ENCODE measurements at regions not wholly inside any gene's neighbourhood (a gene's known extent, or its start where the extent isn't known, plus 50 kb on each side); places are given as distances from the start of the nearest gene placed in this dataset.

DNA sequence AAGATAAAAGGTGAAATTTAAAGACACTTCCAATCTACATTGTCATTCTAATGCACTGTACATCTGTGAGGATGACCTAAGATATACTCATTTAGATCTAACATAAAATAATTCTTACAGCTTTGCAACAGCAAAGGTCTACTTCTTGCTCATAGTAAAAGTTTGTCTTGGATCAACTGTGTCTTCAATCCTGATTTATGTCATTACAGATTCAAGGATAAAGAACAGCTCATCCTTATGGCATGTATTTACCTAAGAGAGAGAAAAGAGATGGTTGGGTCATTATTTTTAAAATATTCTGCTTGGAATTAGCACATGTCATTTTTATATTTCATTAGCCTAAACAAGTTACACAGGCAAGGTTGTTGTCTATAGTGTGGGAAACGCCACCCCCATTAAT is 2193.1 kb downstream of the PCDH9 start:
- Histone ChIP-seq H4K8ac (ENCODE audit: low read depth in 2 of 2, low read length in 2 of 2) (no peak overlapping the region), H3K27ac (ENCODE audit: insufficient read depth, low read length) (no peak overlapping the region), H2AK9ac (replicated peaks; ENCODE audit: low read depth, low read length, poor library complexity) (no peak overlapping the region), H3K4me2 (ENCODE audit: low read depth, low read length) (no peak overlapping the region), H3K56ac (ENCODE audit: extremely low read depth, insufficient read depth, low read length) (no peak overlapping the region), H4K5ac (ENCODE audit: low read depth, low read length) (no peak overlapping the region), H3K9ac (ENCODE audit: low read depth, low read length) (no peak overlapping the region), H3K79me1 (ENCODE audit: low read depth in 1 of 2, low read length in 2 of 2) (no peaks in the 10 kb centered on the region), H2AFZ (replicated peaks; ENCODE audit: low read length, poor library complexity) (no peak overlapping the region), H4K20me1 (ENCODE audit: insufficient read depth, low read length) (no peaks in the 10 kb centered on the region), H3K36me3 (ENCODE audit: control insufficient read depth, insufficient read depth, low read length) (no peaks in the 10 kb centered on the region), H3K14ac (replicated peaks; ENCODE audit: low read depth, low read length) (no peak overlapping the region), H2BK15ac (ENCODE audit: low read depth, low read length) (no peak overlapping the region), H2BK20ac (ENCODE audit: low read depth, low read length) (no peak overlapping the region), H3K4ac (ENCODE audit: low read depth, low read length) (no peak overlapping the region), H3K18ac (ENCODE audit: low read depth, low read length) (no peak overlapping the region), H3K23ac (ENCODE audit: low read depth, low read length) (no peak overlapping the region), H3K27me3 (ENCODE audit: control insufficient read depth, insufficient read depth, low read length) (no peaks in the 10 kb centered on the region), H3K4me3 (ENCODE audit: insufficient read depth, low read depth, low read length) (no peak overlapping the region), H3K9me3 (ENCODE audit: control insufficient read depth, insufficient read depth, low read length) (no peaks in the 10 kb centered on the region), H2AK5ac (ENCODE audit: low read depth, low read length) (no peak overlapping the region), H4K91ac (ENCODE audit: insufficient read depth, low read depth, low read length) (no peak overlapping the region), H3K9me1 (ENCODE audit: insufficient read depth, low read length) (no peaks in the 10 kb centered on the region), H2BK120ac (ENCODE audit: low read depth, low read length) (no peak overlapping the region), H3K4me1 (ENCODE audit: control insufficient read depth, insufficient read depth, low read length) (no peaks in the 10 kb centered on the region), H2BK5ac (ENCODE audit: low read depth, low read length, poor library complexity, severe bottlenecking) (no peak overlapping the region)
- no CpG with 5 or more reads among the region's 1 CpG for WGBS, 2 experiments (ENCODE audit: extremely low coverage in 2 of 2, insufficient read length in 1 of 2)
- dilution Hi-C loops (cut with HindIII; ENCODE audit: low sequenced_read_pairs, unreplicated experiment) (no loop called here), intact Hi-C loops (cut with micrococcal nuclease) (no loop called here), in situ Hi-C loops (cut with MboI; ENCODE audit: low sequenced_read_pairs) (no loop called here)
- no TSS peak for BruUV-seq (replicated peaks)
- ChIA-PET POLR2A (ENCODE audit: unreplicated experiment) (no interaction called here), CTCF (no interaction called here)
- TF ChIP-seq CEBPB (IDR thresholded peaks at IDR 0.05; ENCODE audit: low read depth, low read length) (no peak), RCOR1 (IDR thresholded peaks at IDR 0.05; ENCODE audit: insufficient replicate concordance, low read length) (no peak), CHD1 (IDR thresholded peaks at IDR 0.05; ENCODE audit: low read depth, low read length) (no peak), MXI1 (IDR thresholded peaks at IDR 0.05; ENCODE audit: borderline replicate concordance, low read depth, low read length) (no peak), MAZ (IDR thresholded peaks at IDR 0.05; ENCODE audit: borderline replicate concordance, low read depth, low read length) (no peak)
- TF ChIP-seq, protein P1, sequence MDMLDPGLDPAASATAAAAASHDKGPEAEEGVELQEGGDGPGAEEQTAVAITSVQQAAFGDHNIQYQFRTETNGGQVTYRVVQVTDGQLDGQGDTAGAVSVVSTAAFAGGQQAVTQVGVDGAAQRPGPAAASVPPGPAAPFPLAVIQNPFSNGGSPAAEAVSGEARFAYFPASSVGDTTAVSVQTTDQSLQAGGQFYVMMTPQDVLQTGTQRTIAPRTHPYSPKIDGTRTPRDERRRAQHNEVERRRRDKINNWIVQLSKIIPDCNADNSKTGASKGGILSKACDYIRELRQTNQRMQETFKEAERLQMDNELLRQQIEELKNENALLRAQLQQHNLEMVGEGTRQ (IDR thresholded peaks at IDR 0.05; ENCODE audit: low read depth, low read length): no peak
- DNase-seq (no peak), ATAC-seq (ENCODE audit: low read depth) (no peak)
